ENCODE measurements at regions not wholly inside any gene's neighbourhood (a gene's known extent, or its start where the extent isn't known, plus 50 kb on each side); places are given as distances from the start of the nearest gene placed in this dataset.
A peak's percentile ranks its signal among the peaks of the same experiment; 100 is the strongest.
"Not testable (repeated sequence)": the region's sequence is repeated elsewhere in the genome, so short reads cannot be mapped to it uniquely, and the experiment has no call there.

DNA sequence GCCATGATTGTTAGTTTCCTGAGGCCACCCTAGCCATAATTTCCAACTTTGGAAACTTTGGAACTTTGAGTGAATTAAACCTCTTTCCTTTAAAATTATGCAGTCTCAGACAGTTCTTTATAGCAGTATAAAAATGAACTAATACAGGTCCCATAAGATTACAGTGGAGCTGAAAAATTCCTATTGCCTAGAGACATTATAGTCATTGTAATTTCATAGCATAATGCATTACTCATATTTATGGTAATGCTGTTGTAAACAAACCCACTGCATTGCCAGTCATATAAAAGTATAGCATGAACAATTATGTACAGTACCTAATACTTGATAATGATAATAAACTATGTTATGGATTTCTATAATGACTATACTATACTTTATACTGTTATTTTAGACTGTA lies 88.0 kb upstream of the TMEM229A start:
- Histone ChIP-seq H3K27ac (ENCODE audit: low read length) (no peak overlapping the region), H3K4me3 (ENCODE audit: low read length) (no peak overlapping the region), H3K4me1 (ENCODE audit: control insufficient read depth, insufficient read depth, low read length) (no peaks in the 10 kb centered on the region), H3K9me3 (ENCODE audit: control insufficient read depth, low read length) (no peaks in the 10 kb centered on the region), H3K27me3 (ENCODE audit: control insufficient read depth, insufficient read depth) (no peaks in the 10 kb centered on the region)
- ATAC-seq = no peak
- no peak for DNase-seq
- intact Hi-C loops (cut with DNase I) = no loop called here

DNA sequence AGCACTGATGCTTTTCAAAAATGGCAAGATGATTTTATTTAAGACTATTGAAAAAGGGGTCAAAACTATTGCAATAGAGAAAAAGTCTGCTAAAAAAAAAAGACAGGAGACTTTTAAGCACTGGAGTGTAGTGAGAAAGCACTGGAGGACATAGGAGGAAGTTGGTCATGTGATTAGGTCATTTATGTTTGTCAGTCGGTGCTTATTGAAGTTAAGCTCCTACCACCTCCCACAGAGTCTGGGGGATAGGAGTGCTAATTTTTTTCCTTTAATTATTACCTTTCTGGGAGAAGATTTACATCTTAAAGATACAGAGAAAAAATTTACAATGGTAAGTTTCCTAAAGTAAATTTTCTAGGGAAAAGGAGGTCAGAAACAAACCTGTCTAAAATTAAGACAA lies 80.2 kb upstream of the TMEM229A start:
- Histone ChIP-seq H3K27ac (ENCODE audit: low read length) (no peak overlapping the region), H3K27me3 (ENCODE audit: control insufficient read depth, insufficient read depth) (no peaks in the 10 kb centered on the region), H3K9me3 (ENCODE audit: control insufficient read depth, low read length) (no peaks in the 10 kb centered on the region), H3K4me3 (ENCODE audit: low read length) (no peak overlapping the region), H3K4me1 (ENCODE audit: control insufficient read depth, insufficient read depth, low read length) (no peaks in the 10 kb centered on the region)
- DNase-seq = no peak
- intact Hi-C loops (cut with DNase I) = no loop called here
- 12% methylated on average over 1 of the region's 1 CpG for WGBS
- ATAC-seq = no peak

DNA sequence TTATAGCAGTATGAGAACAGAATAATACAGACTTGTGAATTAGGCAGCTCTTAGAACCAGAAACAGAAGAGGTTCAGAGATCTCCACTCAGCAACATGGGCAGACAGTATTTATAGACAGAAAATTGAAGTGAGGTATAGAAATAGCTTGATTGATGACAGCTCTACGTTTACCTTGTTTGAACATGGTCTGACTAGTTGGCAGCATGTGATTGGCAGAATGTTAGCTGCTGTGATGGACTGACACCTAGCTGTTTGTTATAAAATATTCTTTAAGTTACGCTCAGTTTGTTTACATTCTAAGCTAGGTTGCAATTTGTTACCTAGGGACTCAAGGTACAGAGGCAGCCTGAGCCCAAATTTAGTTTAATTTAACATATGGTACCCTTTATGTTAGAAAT lies 73.7 kb upstream of the TMEM229A start:
- intact Hi-C loops (cut with DNase I) = no loop called here

DNA sequence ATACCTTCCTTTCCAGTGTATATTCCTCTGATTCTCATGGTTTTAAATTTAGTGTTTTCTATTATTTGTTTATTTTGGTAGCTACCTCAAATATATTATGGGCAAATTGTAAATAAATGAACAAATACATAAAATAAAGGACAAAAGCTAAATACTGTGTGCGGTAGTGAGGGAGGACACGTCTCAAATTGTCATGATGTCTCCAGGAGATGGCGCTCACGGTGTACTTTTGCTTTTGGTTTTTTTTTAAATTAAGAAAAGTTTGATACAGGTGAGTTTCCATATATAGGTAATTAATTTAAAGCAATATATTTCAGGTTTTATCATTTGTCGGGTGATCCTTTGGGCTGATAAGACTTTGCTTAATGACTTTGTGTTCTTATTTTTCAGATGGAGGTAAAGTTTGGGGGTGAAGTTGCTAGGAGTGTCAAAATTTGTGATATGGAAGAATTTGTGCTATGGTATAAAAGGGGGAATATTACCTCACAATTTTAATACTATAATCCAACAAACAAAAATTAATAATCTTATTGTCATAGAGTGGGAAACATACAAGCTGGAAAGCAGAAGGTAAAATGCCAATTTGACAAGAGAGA lies 68.4 kb upstream of the TMEM229A start:
- intact Hi-C loops (cut with DNase I) = no loop called here

More for the DNA sequence above, 73.7 kb upstream of the TMEM229A start:
- no peaks in the 10 kb centered on the region for H3K4me1 ChIP-seq (ENCODE audit: control insufficient read depth, insufficient read depth, low read length)
- ATAC-seq (no peak), DNase-seq (no peak)
- no peaks in the 10 kb centered on the region for H3K27me3 ChIP-seq (ENCODE audit: control insufficient read depth, insufficient read depth)
- WGBS = 60% methylated on average over 2 of the region's 2 CpGs
- H3K27ac ChIP-seq (ENCODE audit: low read length) = no peak overlapping the region
- H3K4me3 ChIP-seq (ENCODE audit: low read length) = no peak overlapping the region
- H3K9me3 ChIP-seq (ENCODE audit: control insufficient read depth, low read length) = no peaks in the 10 kb centered on the region

DNA sequence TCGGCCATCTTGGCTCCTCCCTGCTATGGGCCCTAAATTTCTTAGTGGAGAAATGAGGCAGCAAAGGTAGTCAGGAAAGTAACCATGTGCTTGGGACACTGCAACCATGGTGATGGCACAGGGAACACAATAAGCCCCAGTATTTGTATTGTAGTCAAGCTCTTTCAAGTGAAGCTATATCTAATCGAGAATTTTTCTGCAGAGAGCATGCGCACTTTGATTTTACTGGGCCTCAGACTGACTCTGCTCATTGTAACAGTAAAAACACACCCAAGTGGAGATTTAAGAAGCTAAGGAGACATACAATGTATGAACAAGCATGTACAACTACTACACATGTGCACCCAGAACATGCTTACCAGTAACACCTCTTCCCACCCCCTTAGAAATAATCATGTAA lies 67.3 kb upstream of the TMEM229A start:
- H3K4me1 ChIP-seq (ENCODE audit: control insufficient read depth, insufficient read depth, low read length) = no peaks in the 10 kb centered on the region
- H3K27ac ChIP-seq (ENCODE audit: low read length) = no peak overlapping the region
- 97% methylated on average over 3 of the region's 3 CpGs for WGBS
- H3K9me3 ChIP-seq (ENCODE audit: control insufficient read depth, low read length) = no peaks in the 10 kb centered on the region
- intact Hi-C loops (cut with DNase I) = no loop called here
- ATAC-seq (no peak), DNase-seq (no peak)
- no peaks in the 10 kb centered on the region for H3K27me3 ChIP-seq (ENCODE audit: control insufficient read depth, insufficient read depth)
- H3K4me3 ChIP-seq (ENCODE audit: low read length) = no peak overlapping the region

More for the DNA sequence above, 68.4 kb upstream of the TMEM229A start:
- H3K9me3 ChIP-seq (ENCODE audit: control insufficient read depth, low read length) = no peaks in the 10 kb centered on the region
- H3K4me1 ChIP-seq (ENCODE audit: control insufficient read depth, insufficient read depth, low read length) = no peaks in the 10 kb centered on the region
- DNase-seq (no peak), ATAC-seq (no peak)
- no peak overlapping the region for H3K4me3 ChIP-seq (ENCODE audit: low read length)
- no peak overlapping the region for H3K27ac ChIP-seq (ENCODE audit: low read length)
- H3K27me3 ChIP-seq (ENCODE audit: control insufficient read depth, insufficient read depth) = no peaks in the 10 kb centered on the region
- 26% methylated on average over 5 of the region's 5 CpGs for WGBS

DNA sequence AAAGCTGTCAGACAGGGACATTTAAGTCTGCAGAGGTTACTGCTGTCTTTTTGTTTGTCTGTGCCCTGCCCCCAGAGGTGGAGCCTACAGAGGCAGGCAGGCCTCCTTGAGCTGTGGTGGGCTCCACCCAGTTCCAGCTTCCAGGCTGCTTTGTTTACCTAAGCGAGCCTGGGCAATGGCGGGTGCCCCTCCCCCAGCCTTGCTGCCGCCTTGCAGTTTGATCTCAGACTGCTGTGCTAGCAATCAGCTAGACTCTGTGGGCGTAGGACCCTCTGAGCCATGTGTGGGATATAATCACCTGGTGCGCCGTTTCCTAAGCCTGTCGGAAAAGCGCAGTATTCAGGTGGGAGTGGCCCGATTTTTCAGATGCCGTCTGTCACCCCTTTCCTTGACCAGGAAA lies 66.7 kb upstream of the TMEM229A start:
- intact Hi-C loops (cut with DNase I); H3K4me3 ChIP-seq (ENCODE audit: low read length); H3K27me3 ChIP-seq (ENCODE audit: control insufficient read depth, insufficient read depth); H3K27ac ChIP-seq (ENCODE audit: low read length); ATAC-seq; H3K9me3 ChIP-seq (ENCODE audit: control insufficient read depth, low read length); H3K4me1 ChIP-seq (ENCODE audit: control insufficient read depth, insufficient read depth, low read length): not testable (repeated sequence)
- WGBS = 89% methylated on average over 10 of the region's 10 CpGs
- DNase-seq = peak in 1 of 3 donors; percentile 37

DNA sequence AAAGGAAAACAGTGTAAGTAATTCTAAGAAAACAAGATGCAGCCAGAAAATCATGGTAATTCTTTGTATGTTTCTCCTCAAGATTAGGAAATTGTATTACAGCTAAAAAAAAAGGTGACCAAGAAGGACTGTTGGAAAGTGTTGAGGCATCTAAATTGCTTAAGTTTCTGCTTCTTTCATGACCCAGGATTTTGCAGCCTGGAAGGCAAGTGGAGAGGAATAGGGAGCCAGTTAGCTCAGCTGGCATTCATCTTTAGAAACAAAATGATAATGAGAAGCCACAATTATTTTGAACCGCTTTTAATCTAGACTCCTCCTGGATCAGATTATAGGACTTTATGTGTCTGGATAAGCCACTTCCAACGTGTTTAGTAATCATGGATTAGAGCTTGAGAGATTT lies 56.8 kb upstream of the TMEM229A start:
- H3K4me1 ChIP-seq (ENCODE audit: control insufficient read depth, insufficient read depth, low read length) = peaks cover 2% of the 10 kb centered on the region
- H3K9me3 ChIP-seq (ENCODE audit: control insufficient read depth, low read length) = no peaks in the 10 kb centered on the region
- no peaks in the 10 kb centered on the region for H3K27me3 ChIP-seq (ENCODE audit: control insufficient read depth, insufficient read depth)
- DNase-seq = no peak
- H3K4me3 ChIP-seq (ENCODE audit: low read length) = no peak overlapping the region
- ATAC-seq = no peak
- 30% methylated on average over 2 of the region's 2 CpGs for WGBS
- intact Hi-C loops (cut with DNase I) = no loop called here
- H3K27ac ChIP-seq (ENCODE audit: low read length) = no peak overlapping the region

DNA sequence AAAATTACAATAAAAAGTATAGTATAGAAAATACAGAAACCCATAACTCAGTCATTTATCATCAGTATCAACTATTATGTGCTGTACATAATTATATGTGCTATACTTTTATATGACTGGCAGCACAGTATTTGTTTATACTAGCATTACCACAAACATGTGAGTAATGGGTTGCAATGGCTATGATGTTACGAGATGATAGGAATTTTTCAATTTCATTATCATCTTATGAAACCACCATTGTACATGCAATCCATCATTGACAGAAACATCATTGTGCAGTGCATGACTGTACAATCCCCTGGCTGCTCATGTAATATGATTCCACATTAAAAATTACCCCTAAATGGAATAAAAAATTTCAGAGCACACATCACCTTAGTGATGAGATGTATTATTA lies 55.7 kb upstream of the TMEM229A start:
- no peak overlapping the region for H3K27ac ChIP-seq (ENCODE audit: low read length)
- ATAC-seq = no peak
- intact Hi-C loops (cut with DNase I) = no loop called here
- H3K4me3 ChIP-seq (ENCODE audit: low read length) = no peak overlapping the region
- peaks cover 2% of the 10 kb centered on the region for H3K4me1 ChIP-seq (ENCODE audit: control insufficient read depth, insufficient read depth, low read length)
- WGBS = 89% methylated on average over 1 of the region's 1 CpG
- H3K9me3 ChIP-seq (ENCODE audit: control insufficient read depth, low read length) = no peaks in the 10 kb centered on the region
- H3K27me3 ChIP-seq (ENCODE audit: control insufficient read depth, insufficient read depth) = no peaks in the 10 kb centered on the region
- no peak for DNase-seq

DNA sequence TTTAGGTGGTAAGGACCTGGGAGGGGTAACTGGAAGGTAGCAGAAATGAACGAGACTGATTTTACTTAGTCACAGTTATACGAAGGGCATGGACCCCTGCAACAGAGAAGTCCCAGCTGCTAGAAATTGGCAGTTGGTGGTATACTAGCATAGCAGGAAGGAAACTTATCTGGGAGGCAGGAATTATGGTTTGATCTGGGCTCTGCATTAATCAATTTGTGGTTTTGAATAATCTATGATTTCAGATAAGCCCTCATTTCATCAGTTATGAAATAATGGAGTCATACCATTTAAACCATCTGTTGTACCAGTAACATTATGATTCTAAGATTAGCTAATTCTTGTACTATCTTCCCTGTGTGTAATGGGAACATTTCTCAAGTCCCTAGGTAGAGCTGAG lies 54.0 kb upstream of the TMEM229A start:
- Histone ChIP-seq H3K9me3 (ENCODE audit: control insufficient read depth, low read length) (no peaks in the 10 kb centered on the region), H3K4me1 (ENCODE audit: control insufficient read depth, insufficient read depth, low read length) (peaks cover 2% of the 10 kb centered on the region), H3K4me3 (ENCODE audit: low read length) (no peak overlapping the region), H3K27ac (ENCODE audit: low read length) (no peak overlapping the region), H3K27me3 (ENCODE audit: control insufficient read depth, insufficient read depth) (no peaks in the 10 kb centered on the region)
- intact Hi-C loops (cut with DNase I) = no loop called here
- 48% methylated on average over 2 of the region's 2 CpGs for WGBS
- ATAC-seq = no peak
- DNase-seq = no peak

DNA sequence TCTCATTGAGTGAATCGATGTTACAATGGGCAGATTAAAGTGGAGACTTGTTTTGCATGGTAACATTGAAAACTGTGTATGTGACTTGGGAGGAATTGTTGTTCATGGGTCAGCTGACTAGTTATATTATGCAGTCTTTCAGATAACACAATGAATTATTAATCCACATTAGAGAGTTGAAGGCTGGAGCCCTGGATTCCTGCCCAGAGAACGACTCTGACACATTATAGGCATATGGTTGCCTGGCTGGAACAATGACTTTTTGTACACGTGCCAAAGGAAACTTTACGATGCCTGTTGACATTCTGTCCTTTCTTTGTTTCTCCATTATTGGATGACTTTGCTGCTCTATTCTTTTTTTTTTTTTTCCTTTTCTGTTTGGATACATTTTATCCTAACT lies 52.3 kb upstream of the TMEM229A start:
- Histone ChIP-seq H3K4me3 (ENCODE audit: low read length) (no peak overlapping the region), H3K27me3 (ENCODE audit: control insufficient read depth, insufficient read depth) (no peaks in the 10 kb centered on the region), H3K27ac (ENCODE audit: low read length) (no peak overlapping the region), H3K4me1 (ENCODE audit: control insufficient read depth, insufficient read depth, low read length) (peaks cover 2% of the 10 kb centered on the region), H3K9me3 (ENCODE audit: control insufficient read depth, low read length) (no peaks in the 10 kb centered on the region)
- DNase-seq (no peak), ATAC-seq (no peak)
- intact Hi-C loops (cut with DNase I) = no loop called here
- WGBS = 20% methylated on average over 4 of the region's 4 CpGs

DNA sequence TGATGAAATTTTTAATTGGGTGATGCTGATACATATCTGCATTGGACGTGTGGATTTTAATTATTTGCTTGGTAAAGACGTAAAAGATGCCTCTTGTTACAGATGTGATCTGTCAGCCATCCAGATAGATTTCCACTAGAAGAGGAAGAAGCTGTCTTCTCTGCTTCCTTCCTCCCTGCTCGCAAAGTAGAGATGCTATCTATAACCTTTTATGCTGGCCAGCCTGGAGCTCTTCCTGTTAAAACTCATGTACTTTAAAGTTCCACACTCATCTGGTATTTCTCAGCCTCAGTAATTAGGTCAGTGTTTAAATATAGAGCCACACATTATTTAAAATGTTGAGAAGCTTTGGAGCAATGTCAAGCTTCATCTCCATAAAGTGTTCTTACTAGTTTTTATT lies 51.2 kb upstream of the TMEM229A start:
- H3K27me3 ChIP-seq (ENCODE audit: control insufficient read depth, insufficient read depth) = no peaks in the 10 kb centered on the region
- no peak overlapping the region for H3K27ac ChIP-seq (ENCODE audit: low read length)
- intact Hi-C loops (cut with DNase I) = no loop called here
- no peaks in the 10 kb centered on the region for H3K9me3 ChIP-seq (ENCODE audit: control insufficient read depth, low read length)
- no peak overlapping the region for H3K4me3 ChIP-seq (ENCODE audit: low read length)
- 2% methylated on average over 3 of the region's 3 CpGs for WGBS
- DNase-seq (no peak), ATAC-seq (peak; percentile 76 to 81)
- peaks cover 2% of the 10 kb centered on the region for H3K4me1 ChIP-seq (ENCODE audit: control insufficient read depth, insufficient read depth, low read length)
